Subcutaneous abdominal adipose tissue (tissue), 5 donors: ENCODE measurements at regions not wholly inside any gene's neighbourhood (a gene's known extent, or its start where the extent isn't known, plus 50 kb on each side); places are given as distances from the start of the nearest gene placed in this dataset.

ENCODE experiments used
- H3K27ac ChIP-seq: one replicate; pipeline ENCODE4 v1.7.0; 2013; ENCODE audit warnings: low read depth, mild to moderate bottlenecking, inconsistent platforms, low read length, moderate library complexity
- H3K27me3 ChIP-seq, 5 donors: one replicate each; pipeline ENCODE4 v1.7.0; 2013; ENCODE audit warnings: low read length in 5 of 5, inconsistent platforms in 1 of 5; ENCODE audit not compliant: control insufficient read depth in 5 of 5, insufficient read depth in 4 of 5
- H3K36me3 ChIP-seq, 5 donors: one replicate each; pipeline ENCODE4 v1.7.0; 2013; ENCODE audit warnings: low read length in 5 of 5; ENCODE audit not compliant: control insufficient read depth in 5 of 5, insufficient read depth in 5 of 5
- H3K4me1 ChIP-seq, 5 donors: one replicate each; pipeline ENCODE4 v1.7.0; 2013; ENCODE audit warnings: low read length in 5 of 5, mild to moderate bottlenecking in 3 of 5, moderate library complexity in 1 of 5; ENCODE audit not compliant: control insufficient read depth in 5 of 5, insufficient read depth in 5 of 5
- H3K4me3 ChIP-seq, 5 donors: one replicate each; pipeline ENCODE4 v1.7.0; 2013; ENCODE audit warnings: low read length in 5 of 5, low read depth in 1 of 5
- H3K9ac ChIP-seq, 5 donors: one replicate each; pipeline ENCODE4 v1.7.0; 2013; ENCODE audit warnings: low read length in 5 of 5, mild to moderate bottlenecking in 4 of 5, moderate library complexity in 3 of 5
- H3K9me3 ChIP-seq, 5 donors: one replicate each; pipeline ENCODE4 v1.7.0; 2013; ENCODE audit warnings: low read length in 5 of 5; ENCODE audit not compliant: control insufficient read depth in 5 of 5
- donor health status: healthy.
- donor health status: healthy.
- donor health status: healthy.
- donor health status: healthy.
- donor health status: healthy.

- no peaks in the 10 kb centered on the region for H3K36me3 ChIP-seq
- H3K9me3 ChIP-seq = no peaks in the 10 kb centered on the region
- H3K27ac ChIP-seq = no peak overlapping the region
- H3K4me1 ChIP-seq = peaks cover 0 to 4% (median 0%) of the 10 kb centered on the region in 5 donors
- no peak overlapping the region for H3K9ac ChIP-seq
- H3K27me3 ChIP-seq = no peaks in the 10 kb centered on the region
- H3K4me3 ChIP-seq = no peak overlapping the region
Observed at GRCh38 chr10:52452600-52453493, 138.8 kb downstream of the DKK1 start.

- no peaks in the 10 kb centered on the region for H3K27me3 ChIP-seq
- no peak overlapping the region for H3K9ac ChIP-seq
- H3K4me3 ChIP-seq = no peak overlapping the region
- H3K9me3 ChIP-seq = no peaks in the 10 kb centered on the region
- peaks cover 0 to 4% (median 0%) of the 10 kb centered on the region in 5 donors for H3K4me1 ChIP-seq
- no peak overlapping the region for H3K27ac ChIP-seq
- H3K36me3 ChIP-seq = no peaks in the 10 kb centered on the region
Observed at GRCh38 chr10:52453501-52453900, 139.4 kb downstream of the DKK1 start.

GRCh38 chr10:52454491-52454890, 140.4 kb downstream of the DKK1 start:
- Histone ChIP-seq H3K36me3 (no peaks in the 10 kb centered on the region), H3K4me1 (peaks cover 0 to 3% (median 0%) of the 10 kb centered on the region in 5 donors), H3K4me3 (no peak overlapping the region), H3K27ac (no peak overlapping the region), H3K9ac (no peak overlapping the region), H3K9me3 (no peaks in the 10 kb centered on the region), H3K27me3 (no peaks in the 10 kb centered on the region)

- H3K4me1 ChIP-seq = no peaks in the 10 kb centered on the region
- H3K27ac ChIP-seq = no peak overlapping the region
- H3K36me3 ChIP-seq = no peaks in the 10 kb centered on the region
- no peak overlapping the region for H3K9ac ChIP-seq
- no peaks in the 10 kb centered on the region for H3K27me3 ChIP-seq
- no peak overlapping the region for H3K4me3 ChIP-seq
- H3K9me3 ChIP-seq = no peaks in the 10 kb centered on the region
Observed at GRCh38 chr10:52455098-52455497, 141.0 kb downstream of the DKK1 start.

GRCh38 chr10:52459097-52459496, 145.0 kb downstream of the DKK1 start:
- no peak overlapping the region for H3K27ac ChIP-seq
- no peak overlapping the region for H3K4me3 ChIP-seq
- no peak overlapping the region for H3K9ac ChIP-seq
- no peaks in the 10 kb centered on the region for H3K9me3 ChIP-seq
- H3K4me1 ChIP-seq = peaks cover 0 to 12% (median 6%) of the 10 kb centered on the region in 5 donors
- no peaks in the 10 kb centered on the region for H3K36me3 ChIP-seq
- H3K27me3 ChIP-seq = no peaks in the 10 kb centered on the region

GRCh38 chr10:52463826-52464225, 149.7 kb downstream of the DKK1 start:
- Histone ChIP-seq H3K36me3 (no peaks in the 10 kb centered on the region), H3K9me3 (no peaks in the 10 kb centered on the region), H3K4me3 (no peak overlapping the region), H3K4me1 (peaks cover 0 to 20% (median 14%) of the 10 kb centered on the region in 5 donors), H3K27ac (no peak overlapping the region), H3K27me3 (no peaks in the 10 kb centered on the region), H3K9ac (no peak overlapping the region)

- H3K4me1 ChIP-seq = peaks cover 0 to 20% (median 14%) of the 10 kb centered on the region in 5 donors
- no peaks in the 10 kb centered on the region for H3K36me3 ChIP-seq
- no peak overlapping the region for H3K27ac ChIP-seq
- no peaks in the 10 kb centered on the region for H3K9me3 ChIP-seq
- no peak overlapping the region for H3K4me3 ChIP-seq
- no peaks in the 10 kb centered on the region for H3K27me3 ChIP-seq
- no peak overlapping the region for H3K9ac ChIP-seq
Observed at GRCh38 chr10:52464368-52465124, 150.5 kb downstream of the DKK1 start.

GRCh38 chr10:52465202-52465601, 151.1 kb downstream of the DKK1 start:
- H3K4me3 ChIP-seq = no peak overlapping the region
- H3K36me3 ChIP-seq = no peaks in the 10 kb centered on the region
- no peak overlapping the region for H3K9ac ChIP-seq
- no peaks in the 10 kb centered on the region for H3K27me3 ChIP-seq
- no peaks in the 10 kb centered on the region for H3K9me3 ChIP-seq
- no peak overlapping the region for H3K27ac ChIP-seq
- H3K4me1 ChIP-seq = peaks cover 0 to 20% (median 14%) of the 10 kb centered on the region in 5 donors

- no peak overlapping the region for H3K4me3 ChIP-seq
- no peak overlapping the region for H3K27ac ChIP-seq
- no peaks in the 10 kb centered on the region for H3K27me3 ChIP-seq
- no peaks in the 10 kb centered on the region for H3K36me3 ChIP-seq
- no peaks in the 10 kb centered on the region for H3K9me3 ChIP-seq
- H3K9ac ChIP-seq = no peak overlapping the region
- H3K4me1 ChIP-seq = peaks cover 0 to 20% (median 14%) of the 10 kb centered on the region in 5 donors
Observed at GRCh38 chr10:52466464-52466863, 152.4 kb downstream of the DKK1 start.
